Activated CD8-positive, alpha-beta memory T cell treated with anti-CD3 and anti-CD28 coated beads, Interleukin-2, amount 10 ng/mL, durations not matched to agents 7 days and 5 days (primary cell): ENCODE measurements at regions not wholly inside any gene's neighbourhood (a gene's known extent, or its start where the extent isn't known, plus 50 kb on each side); places are given as distances from the start of the nearest gene placed in this dataset.

Experiments used
- ATAC-seq: fragments of 150-1000 bp; cut with Tn5 transposase; one replicate; pipeline ENCODE4 v1.10.0; 2021; ENCODE audit warnings: moderate library complexity
- CTCF ChIA-PET: fragments of 350-600 bp; sonication (Branson Sonifier 250); formaldehyde crosslinking; loops from one replicate; lab custom pipeline; 2021; ENCODE audit warnings: antibody characterized with exemption; lab: Charles Lee
- DNase-seq: peaks from one replicate; pipeline ENCODE4 v3.0.0-alpha.2; 2020
- H3K27ac Mint-ChIP-seq: one replicate; pipeline ENCODE4 v1.8.0; 2021; ENCODE audit warnings: mild to moderate bottlenecking, mixed read lengths
- H3K27me3 Mint-ChIP-seq: one replicate; pipeline ENCODE4 v1.8.0; 2021; ENCODE audit warnings: mixed read lengths
- H3K36me3 Mint-ChIP-seq: one replicate; pipeline ENCODE4 v1.8.0; 2021; ENCODE audit warnings: mild to moderate bottlenecking, mixed read lengths
- H3K4me1 Mint-ChIP-seq: one replicate; pipeline ENCODE4 v1.8.0; 2021; ENCODE audit warnings: mixed read lengths
- H3K4me3 Mint-ChIP-seq: one replicate; pipeline ENCODE4 v1.8.0; 2021; ENCODE audit warnings: mild to moderate bottlenecking, moderate library complexity, mixed read lengths
- H3K9me3 Mint-ChIP-seq: one replicate; pipeline ENCODE4 v1.8.0; 2022; ENCODE audit warnings: low read depth, mixed read lengths

GRCh38 chr13:80217614-80218456 is 123.1 kb downstream of the SPRY2 start:
- Mint-ChIP-seq H3K27me3 (no peaks in the 10 kb centered on the region), H3K4me1 (no peaks in the 10 kb centered on the region), H3K9me3 (peaks cover 4% of the 10 kb centered on the region), H3K27ac (no peak overlapping the region), H3K36me3 (no peaks in the 10 kb centered on the region), H3K4me3 (no peak overlapping the region)
- ATAC-seq (no peak), DNase-seq (no peak)
- CTCF ChIA-PET = no interaction called here

- Mint-ChIP-seq H3K4me3 (no peak overlapping the region), H3K27ac (no peak overlapping the region), H3K4me1 (no peaks in the 10 kb centered on the region), H3K9me3 (peaks cover 4% of the 10 kb centered on the region), H3K36me3 (no peaks in the 10 kb centered on the region), H3K27me3 (no peaks in the 10 kb centered on the region)
- ATAC-seq = no peak
- DNase-seq = no peak
- CTCF ChIA-PET = no interaction called here
Measured at GRCh38 chr13:80215368-80215767, 125.6 kb downstream of the SPRY2 start.

GRCh38 chr13:80214521-80214991 is 126.4 kb downstream of the SPRY2 start:
- Mint-ChIP-seq H3K4me3 (no peak overlapping the region), H3K27ac (no peak overlapping the region), H3K36me3 (no peaks in the 10 kb centered on the region), H3K4me1 (no peaks in the 10 kb centered on the region), H3K27me3 (no peaks in the 10 kb centered on the region), H3K9me3 (peaks cover 4% of the 10 kb centered on the region)
- ATAC-seq (no peak), DNase-seq (no peak)
- CTCF ChIA-PET = no interaction called here

- Mint-ChIP-seq H3K27me3 (no peaks in the 10 kb centered on the region), H3K27ac (no peak overlapping the region), H3K9me3 (peaks cover 4% of the 10 kb centered on the region), H3K36me3 (no peaks in the 10 kb centered on the region), H3K4me1 (no peaks in the 10 kb centered on the region), H3K4me3 (no peak overlapping the region)
- no peak for ATAC-seq
- no peak for DNase-seq
- CTCF ChIA-PET = no interaction called here
Measured at GRCh38 chr13:80214050-80214449, 126.9 kb downstream of the SPRY2 start.

GRCh38 chr13:80213201-80213600 is 127.7 kb downstream of the SPRY2 start:
- no peaks in the 10 kb centered on the region for H3K4me1 Mint-ChIP-seq
- H3K27me3 Mint-ChIP-seq = no peaks in the 10 kb centered on the region
- ATAC-seq (no peak), DNase-seq (no peak)
- peaks cover 4% of the 10 kb centered on the region for H3K9me3 Mint-ChIP-seq
- CTCF ChIA-PET = no interaction called here
- no peak overlapping the region for H3K27ac Mint-ChIP-seq
- H3K36me3 Mint-ChIP-seq = no peaks in the 10 kb centered on the region
- no peak overlapping the region for H3K4me3 Mint-ChIP-seq

GRCh38 chr13:80211566-80211965 is 129.4 kb downstream of the SPRY2 start:
- Mint-ChIP-seq H3K4me3 (no peak overlapping the region), H3K4me1 (no peaks in the 10 kb centered on the region), H3K27ac (no peak overlapping the region), H3K9me3 (peaks cover 7% of the 10 kb centered on the region), H3K27me3 (no peaks in the 10 kb centered on the region), H3K36me3 (no peaks in the 10 kb centered on the region)
- no peak for ATAC-seq
- no peak for DNase-seq
- CTCF ChIA-PET = no interaction called here

GRCh38 chr13:80204642-80205041 is 136.3 kb downstream of the SPRY2 start:
- Mint-ChIP-seq H3K9me3 (peaks cover 7% of the 10 kb centered on the region), H3K27me3 (no peaks in the 10 kb centered on the region), H3K27ac (no peak overlapping the region), H3K4me3 (no peak overlapping the region), H3K4me1 (no peaks in the 10 kb centered on the region), H3K36me3 (no peaks in the 10 kb centered on the region)
- ATAC-seq = no peak
- DNase-seq = no peak
- CTCF ChIA-PET = no interaction called here

- no peaks in the 10 kb centered on the region for H3K4me1 Mint-ChIP-seq
- H3K36me3 Mint-ChIP-seq = no peaks in the 10 kb centered on the region
- H3K27ac Mint-ChIP-seq = no peak overlapping the region
- CTCF ChIA-PET = no interaction called here
- ATAC-seq (no peak), DNase-seq (no peak)
- peaks cover 7% of the 10 kb centered on the region for H3K9me3 Mint-ChIP-seq
- no peak overlapping the region for H3K4me3 Mint-ChIP-seq
- no peaks in the 10 kb centered on the region for H3K27me3 Mint-ChIP-seq
Measured at GRCh38 chr13:80203496-80203895, 137.4 kb downstream of the SPRY2 start.

- Mint-ChIP-seq H3K4me1 (no peaks in the 10 kb centered on the region), H3K36me3 (no peaks in the 10 kb centered on the region), H3K9me3 (no peaks in the 10 kb centered on the region), H3K4me3 (no peak overlapping the region), H3K27ac (no peak overlapping the region), H3K27me3 (no peaks in the 10 kb centered on the region)
- no peak for ATAC-seq
- CTCF ChIA-PET = no interaction called here
- no peak for DNase-seq
Measured at GRCh38 chr13:80201694-80202468, 139.0 kb downstream of the SPRY2 start.

- H3K9me3 Mint-ChIP-seq = no peaks in the 10 kb centered on the region
- ATAC-seq (no peak), DNase-seq (no peak)
- H3K27me3 Mint-ChIP-seq = no peaks in the 10 kb centered on the region
- H3K4me1 Mint-ChIP-seq = no peaks in the 10 kb centered on the region
- H3K4me3 Mint-ChIP-seq = no peak overlapping the region
- no peaks in the 10 kb centered on the region for H3K36me3 Mint-ChIP-seq
- no peak overlapping the region for H3K27ac Mint-ChIP-seq
- CTCF ChIA-PET = no interaction called here
Measured at GRCh38 chr13:80199585-80200292, 141.2 kb downstream of the SPRY2 start.

GRCh38 chr13:80199067-80199466 is 141.9 kb downstream of the SPRY2 start:
- Mint-ChIP-seq H3K4me3 (no peak overlapping the region), H3K27me3 (no peaks in the 10 kb centered on the region), H3K4me1 (no peaks in the 10 kb centered on the region), H3K9me3 (no peaks in the 10 kb centered on the region), H3K36me3 (no peaks in the 10 kb centered on the region), H3K27ac (no peak overlapping the region)
- ATAC-seq = no peak
- DNase-seq = no peak
- CTCF ChIA-PET = no interaction called here

GRCh38 chr13:80196756-80197155 is 144.2 kb downstream of the SPRY2 start:
- no peaks in the 10 kb centered on the region for H3K9me3 Mint-ChIP-seq
- H3K27ac Mint-ChIP-seq = no peak overlapping the region
- H3K4me1 Mint-ChIP-seq = no peaks in the 10 kb centered on the region
- DNase-seq = no peak
- H3K36me3 Mint-ChIP-seq = no peaks in the 10 kb centered on the region
- CTCF ChIA-PET = no interaction called here
- H3K27me3 Mint-ChIP-seq = no peaks in the 10 kb centered on the region
- no peak for ATAC-seq
- no peak overlapping the region for H3K4me3 Mint-ChIP-seq

GRCh38 chr13:80195649-80196048 is 145.3 kb downstream of the SPRY2 start:
- no peak overlapping the region for H3K4me3 Mint-ChIP-seq
- CTCF ChIA-PET = no interaction called here
- ATAC-seq (no peak), DNase-seq (no peak)
- no peaks in the 10 kb centered on the region for H3K4me1 Mint-ChIP-seq
- H3K36me3 Mint-ChIP-seq = no peaks in the 10 kb centered on the region
- H3K27ac Mint-ChIP-seq = no peak overlapping the region
- no peaks in the 10 kb centered on the region for H3K27me3 Mint-ChIP-seq
- H3K9me3 Mint-ChIP-seq = no peaks in the 10 kb centered on the region
